IPS-18c (cell line): ENCODE measurements at regions not wholly inside any gene's neighbourhood (a gene's known extent, or its start where the extent isn't known, plus 50 kb on each side); places are given as distances from the start of the nearest gene placed in this dataset.
"Not testable (repeated sequence)": the region's sequence is repeated elsewhere in the genome, so short reads cannot be mapped to it uniquely, and the experiment has no call there.

ENCODE experiments used
- H3K4me3 ChIP-seq: 2 replicates; pipeline ENCODE4 v1.7.0; 2013; ENCODE audit warnings: low read depth, mild to moderate bottlenecking, low read length, moderate library complexity; ENCODE audit not compliant: insufficient read depth
- H3K9me3 ChIP-seq: one replicate; pipeline ENCODE4 v1.6.1; 2013; ENCODE audit warnings: mild to moderate bottlenecking, low read length, moderate library complexity; ENCODE audit not compliant: control insufficient read depth, insufficient read depth

GRCh38 chr3:6367171-6367570, 493.7 kb upstream of the GRM7 start:
- no peaks in the 10 kb centered on the region for H3K9me3 ChIP-seq
- H3K4me3 ChIP-seq = no peak overlapping the region

- Histone ChIP-seq H3K4me3 (no peak overlapping the region), H3K9me3 (no peaks in the 10 kb centered on the region)
These were observed 468.8 kb upstream of the GRM7 start for GRCh38 chr3:6392123-6392522.

DNA sequence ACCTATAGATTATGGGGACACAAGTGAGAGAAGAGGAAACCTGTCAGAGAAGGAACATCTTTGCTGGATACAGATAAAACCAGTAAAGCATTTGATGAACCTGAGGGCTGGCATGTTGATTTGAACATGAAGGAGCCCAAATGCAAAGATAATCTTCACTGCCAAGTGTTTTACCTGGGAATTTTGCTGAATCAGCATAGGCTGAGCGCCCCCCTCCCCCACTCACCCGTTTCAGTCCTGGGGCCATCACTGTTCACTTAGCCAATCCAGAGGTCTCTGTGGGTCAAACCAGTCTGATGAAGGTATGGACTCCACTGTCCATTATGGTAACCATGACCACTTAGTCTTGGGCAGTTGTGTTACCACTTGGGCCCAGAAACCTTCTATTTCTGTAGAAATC, 466.0 kb upstream of the GRM7 start:
- Histone ChIP-seq H3K4me3 (no peak overlapping the region), H3K9me3 (no peaks in the 10 kb centered on the region)

DNA sequence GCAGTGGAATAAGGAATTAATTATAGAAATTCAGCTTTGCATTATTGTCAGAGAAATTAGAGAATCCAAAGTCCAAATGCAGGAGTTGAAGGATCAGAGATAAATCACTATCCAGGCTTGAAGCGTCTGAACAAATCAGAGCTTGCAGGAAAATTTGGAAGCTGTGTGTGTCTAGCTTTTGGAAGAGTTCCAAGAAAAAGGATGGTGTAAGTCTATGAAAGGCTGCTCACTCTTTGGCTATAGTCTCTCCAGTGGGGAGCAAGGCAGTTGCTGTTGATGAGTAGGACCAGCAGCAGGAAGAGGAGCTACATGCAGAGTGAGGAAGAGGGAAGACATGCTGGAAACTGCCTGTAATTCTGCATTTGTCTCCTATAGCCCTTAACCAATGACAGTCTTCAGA, 464.3 kb upstream of the GRM7 start:
- H3K4me3 ChIP-seq = no peak overlapping the region

GRCh38 chr3:6402666-6403065, 458.2 kb upstream of the GRM7 start:
- H3K4me3 ChIP-seq, H3K9me3 ChIP-seq: not testable (repeated sequence)

More for the DNA sequence above, 464.3 kb upstream of the GRM7 start:
- H3K9me3 ChIP-seq = no peaks in the 10 kb centered on the region

DNA sequence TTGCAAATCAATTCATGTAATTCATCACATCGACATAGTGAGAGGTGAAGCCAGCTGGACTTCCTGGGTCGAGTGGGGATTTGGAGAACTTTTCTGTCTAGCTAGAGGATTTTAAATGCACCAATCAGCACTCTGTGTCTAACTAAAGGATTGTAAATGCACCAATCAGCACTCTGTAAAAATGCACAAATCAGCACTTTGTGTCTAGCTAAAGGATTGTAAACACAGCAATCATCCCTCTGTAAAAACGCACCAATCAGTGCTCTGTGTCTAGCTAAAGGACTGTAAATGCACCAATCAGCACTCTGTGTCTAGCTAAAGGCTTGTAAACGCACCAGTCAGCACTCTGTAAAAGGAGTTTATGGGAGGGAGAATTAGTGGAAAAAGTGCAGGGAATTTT, 454.0 kb upstream of the GRM7 start:
- H3K4me3 ChIP-seq = not testable (repeated sequence)

DNA sequence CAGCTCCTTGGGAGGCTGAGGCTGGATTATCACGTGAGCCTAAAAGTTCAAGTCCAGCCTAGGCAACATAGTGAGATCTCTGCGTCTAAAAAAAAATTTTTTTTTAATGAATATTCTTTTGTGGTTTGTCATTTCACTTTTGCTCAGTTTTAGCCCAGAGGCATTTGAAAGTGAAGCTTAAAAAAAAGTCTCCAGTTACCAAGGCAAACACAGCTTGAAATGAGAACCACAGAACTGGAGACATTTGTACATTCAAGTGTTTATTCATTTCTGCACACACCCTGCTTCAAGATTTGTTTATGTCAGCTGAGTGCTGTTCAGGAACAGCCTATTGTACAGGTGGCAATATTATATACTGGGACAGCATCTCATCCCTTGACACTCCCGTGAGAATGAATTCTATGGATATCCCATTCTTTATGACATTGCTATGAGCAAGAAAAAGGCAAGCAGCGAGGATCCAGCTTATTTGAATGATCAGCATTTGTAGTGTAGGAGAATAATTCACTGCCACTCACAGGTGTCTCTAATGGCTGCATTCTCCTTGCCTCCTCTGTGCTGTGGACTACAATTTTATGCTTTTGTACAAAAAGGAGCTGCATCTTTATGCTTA, 444.8 kb upstream of the GRM7 start:
- no peak overlapping the region for H3K4me3 ChIP-seq
- H3K9me3 ChIP-seq = no peaks in the 10 kb centered on the region

More for the DNA sequence above, 454.0 kb upstream of the GRM7 start:
- H3K9me3 ChIP-seq = not testable (repeated sequence)

- Histone ChIP-seq H3K9me3 (no peaks in the 10 kb centered on the region), H3K4me3 (no peak overlapping the region)
These were observed 443.7 kb upstream of the GRM7 start for GRCh38 chr3:6417174-6417573.

GRCh38 chr3:6418485-6418884, 442.4 kb upstream of the GRM7 start:
- H3K9me3 ChIP-seq = no peaks in the 10 kb centered on the region
- no peak overlapping the region for H3K4me3 ChIP-seq

DNA sequence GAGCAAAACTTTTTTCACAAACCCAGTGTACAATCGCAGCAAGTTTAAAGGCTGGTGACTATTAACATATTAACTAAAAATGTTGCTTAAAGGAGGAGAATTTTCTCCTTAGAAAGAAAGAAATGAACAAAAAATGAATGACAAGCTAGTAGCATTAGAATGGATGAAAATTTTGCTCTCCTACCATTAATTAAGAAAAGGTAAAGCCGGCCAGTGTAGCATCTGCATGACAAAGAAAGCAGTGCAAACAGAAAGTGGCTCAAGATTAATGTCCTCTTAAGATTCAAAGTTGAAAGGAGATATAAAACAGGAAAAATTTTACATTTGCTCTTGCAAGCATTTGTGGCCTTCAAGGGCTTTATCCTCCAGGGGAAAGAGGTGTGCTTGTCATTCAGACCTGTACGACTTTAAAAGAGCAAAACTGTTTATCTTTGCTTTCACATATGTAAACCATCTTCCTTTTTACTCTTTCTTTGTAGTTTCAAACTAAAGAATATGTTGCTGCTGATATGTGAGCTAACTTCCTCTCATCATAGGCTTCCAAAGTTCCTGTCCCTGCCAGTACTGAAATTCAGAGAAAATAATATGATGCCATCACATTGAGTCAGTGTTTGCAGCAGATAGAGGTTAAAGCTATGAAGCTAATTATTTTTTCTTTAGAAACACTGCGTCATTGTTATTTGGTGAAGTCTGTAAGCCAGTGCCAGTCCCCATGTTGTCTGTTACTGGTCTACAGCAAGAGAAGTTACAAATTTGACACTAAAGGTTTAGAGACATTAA, 439.1 kb upstream of the GRM7 start:
- Histone ChIP-seq H3K4me3 (no peak overlapping the region), H3K9me3 (peaks cover 2% of the 10 kb centered on the region)

DNA sequence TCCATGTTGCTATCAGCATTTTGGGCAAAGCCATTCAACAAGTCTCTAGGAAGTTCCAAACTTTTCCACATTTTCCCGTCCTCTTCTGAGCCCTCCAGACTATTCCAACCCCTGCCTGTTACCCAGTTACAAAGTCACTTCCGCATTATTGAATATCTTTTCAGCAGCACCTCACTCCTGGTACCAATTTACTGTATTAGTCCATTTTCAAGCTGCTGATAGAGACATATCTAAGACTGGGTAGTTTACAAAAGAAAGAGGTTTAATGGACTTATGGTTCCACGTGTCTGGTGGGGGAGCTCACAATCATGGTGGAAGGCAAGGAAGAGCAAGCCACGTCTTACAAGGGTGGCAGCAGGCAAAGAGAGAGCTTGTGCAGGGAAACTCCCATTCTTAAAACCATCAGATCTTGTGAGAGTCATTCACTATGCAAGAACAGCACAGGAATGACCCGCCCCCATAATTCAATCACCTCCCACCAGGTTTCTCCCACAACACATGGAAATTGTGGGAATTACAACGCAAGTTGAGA, 435.6 kb upstream of the GRM7 start:
- no peak overlapping the region for H3K4me3 ChIP-seq
- peaks cover 2% of the 10 kb centered on the region for H3K9me3 ChIP-seq

GRCh38 chr3:6428276-6428675, 432.6 kb upstream of the GRM7 start:
- not testable (repeated sequence) for H3K9me3 ChIP-seq, H3K4me3 ChIP-seq

DNA sequence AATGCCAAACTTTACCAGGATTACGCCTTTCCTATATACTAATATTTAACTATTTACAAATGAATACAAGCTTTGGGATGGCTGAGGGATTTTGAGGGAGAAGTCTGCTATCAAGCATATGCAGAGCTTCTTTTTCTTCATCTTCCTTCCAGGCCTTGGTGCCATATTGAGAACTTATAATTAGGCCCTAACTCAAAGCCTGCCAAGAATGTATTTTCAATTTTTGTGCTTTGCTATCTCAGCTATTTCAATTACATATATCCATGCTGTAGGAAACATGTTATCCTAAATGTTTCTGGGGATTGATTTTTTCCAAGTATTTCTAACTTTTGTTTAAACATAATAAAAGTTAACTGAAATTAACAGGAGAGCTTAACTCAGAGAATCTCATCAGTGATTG, 425.0 kb upstream of the GRM7 start:
- H3K9me3 ChIP-seq = peaks cover 2% of the 10 kb centered on the region
- H3K4me3 ChIP-seq = no peak overlapping the region

DNA sequence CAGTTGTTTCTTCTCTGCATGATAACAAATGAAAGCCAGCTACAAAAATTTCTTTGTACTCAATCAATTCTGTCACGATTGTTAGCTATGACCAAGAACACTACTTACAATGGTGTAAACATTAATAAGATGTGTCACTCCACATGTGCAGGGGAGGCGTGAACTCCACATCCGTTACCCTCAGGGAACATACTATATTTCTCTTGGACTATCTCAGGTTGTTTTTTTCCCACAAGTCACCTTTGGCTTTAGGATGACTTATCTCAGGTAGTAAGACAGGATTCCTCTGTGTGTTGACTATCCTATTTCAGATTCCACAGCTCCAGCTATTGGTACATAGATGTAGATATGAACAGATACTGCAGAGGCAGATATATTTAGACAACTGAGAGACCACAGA, 423.3 kb upstream of the GRM7 start:
- H3K9me3 ChIP-seq = peaks cover 2% of the 10 kb centered on the region
- no peak overlapping the region for H3K4me3 ChIP-seq

- peaks cover 2% of the 10 kb centered on the region for H3K9me3 ChIP-seq
- H3K4me3 ChIP-seq = no peak overlapping the region
These were observed 422.9 kb upstream of the GRM7 start for GRCh38 chr3:6438031-6438430.

- H3K9me3 ChIP-seq = peaks cover 2% of the 10 kb centered on the region
- no peak overlapping the region for H3K4me3 ChIP-seq
These were observed 421.7 kb upstream of the GRM7 start for GRCh38 chr3:6439226-6439625.

GRCh38 chr3:6439824-6440223, 421.1 kb upstream of the GRM7 start:
- peaks cover 2% of the 10 kb centered on the region for H3K9me3 ChIP-seq
- H3K4me3 ChIP-seq = no peak overlapping the region

GRCh38 chr3:6444888-6445658, 415.8 kb upstream of the GRM7 start:
- no peaks in the 10 kb centered on the region for H3K9me3 ChIP-seq
- H3K4me3 ChIP-seq = no peak overlapping the region
